IPS DF 4.7 (cell line): ENCODE measurements at regions not wholly inside any gene's neighbourhood (a gene's known extent, or its start where the extent isn't known, plus 50 kb on each side); places are given as distances from the start of the nearest gene placed in this dataset.

Experiments
- DNase-seq: peaks from one replicate; pipeline ENCODE4 v3.0.0-alpha.2; 2013; ENCODE audit warnings: low spot score; ENCODE audit errors: extremely low read depth

- DNase-seq = no peak
These were observed 185.5 kb downstream of the SCP2D1 start for GRCh38 chr20:18999086-18999485.

GRCh38 chr20:19000078-19000477 lies 186.5 kb downstream of the SCP2D1 start:
- no peak for DNase-seq

GRCh38 chr20:19001177-19001576 lies 187.6 kb downstream of the SCP2D1 start:
- DNase-seq = no peak

GRCh38 chr20:19003366-19004336 lies 190.1 kb downstream of the SCP2D1 start:
- no peak for DNase-seq

- DNase-seq = no peak
These were observed 191.4 kb downstream of the SCP2D1 start for GRCh38 chr20:19004975-19005374.

- no peak for DNase-seq
These were observed 194.9 kb downstream of the SCP2D1 start for GRCh38 chr20:19008497-19008896.

GRCh38 chr20:19009081-19009688 lies 195.6 kb downstream of the SCP2D1 start:
- no peak for DNase-seq

GRCh38 chr20:19012676-19013075 lies 199.1 kb downstream of the SCP2D1 start:
- DNase-seq = no peak

GRCh38 chr20:19013907-19014306 lies 198.5 kb upstream of the SLC24A3 start:
- DNase-seq = no peak

GRCh38 chr20:19015351-19016139 lies 196.9 kb upstream of the SLC24A3 start:
- DNase-seq = no peak

GRCh38 chr20:19016140-19016497 lies 196.3 kb upstream of the SLC24A3 start:
- DNase-seq = no peak

- DNase-seq = no peak
These were observed 195.2 kb upstream of the SLC24A3 start for GRCh38 chr20:19017104-19017690.

GRCh38 chr20:19018881-19019280 lies 193.6 kb upstream of the SLC24A3 start:
- DNase-seq = no peak

GRCh38 chr20:19019734-19020364 lies 192.6 kb upstream of the SLC24A3 start:
- DNase-seq = no peak

GRCh38 chr20:19021406-19022117 lies 190.9 kb upstream of the SLC24A3 start:
- DNase-seq = no peak

- no peak for DNase-seq
These were observed 190.3 kb upstream of the SLC24A3 start for GRCh38 chr20:19022118-19022575.

GRCh38 chr20:19022791-19023448 lies 189.5 kb upstream of the SLC24A3 start:
- DNase-seq = no peak

GRCh38 chr20:19024296-19025035 lies 188.0 kb upstream of the SLC24A3 start:
- DNase-seq = no peak
